ENCODE measurements at regions not wholly inside any gene's neighbourhood (a gene's known extent, or its start where the extent isn't known, plus 50 kb on each side); places are given as distances from the start of the nearest gene placed in this dataset.

DNA sequence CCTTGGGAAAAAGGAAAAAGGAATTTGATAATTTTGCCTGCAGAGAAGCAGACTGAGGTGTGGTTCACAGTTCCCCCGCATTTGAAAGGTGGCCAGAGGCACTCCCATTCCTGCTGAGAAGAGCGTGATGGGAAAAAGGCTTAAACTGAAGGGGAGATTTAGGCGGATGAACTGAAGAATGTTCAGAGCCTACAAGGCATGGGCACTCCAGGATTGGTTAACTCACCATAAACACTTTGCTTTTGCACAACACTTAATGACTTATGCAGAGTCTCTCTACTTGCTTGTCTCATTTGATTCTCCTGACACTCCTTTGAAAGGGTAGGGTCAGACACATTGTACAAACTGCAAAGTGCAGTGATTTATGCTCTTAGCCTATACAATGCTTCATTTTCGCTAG is 119.6 kb upstream of the RUNX1 start:
- DNase-seq: no peak
- Histone ChIP-seq H3K79me1 (ENCODE audit: insufficient read depth, low read depth, low read length, poor library complexity, severe bottlenecking) (no peaks in the 10 kb centered on the region), H3K27ac (ENCODE audit: insufficient read length, low read depth, low read length) (no peak overlapping the region), H3K9me3 (ENCODE audit: control insufficient read depth, low read depth, low read length) (no peaks in the 10 kb centered on the region), H3K56ac (ENCODE audit: insufficient read length, low read depth, low read length) (no peak overlapping the region), H3K4me1 (ENCODE audit: insufficient read depth, low read length) (no peaks in the 10 kb centered on the region), H3K23ac (ENCODE audit: insufficient read length, low read depth, low read length) (no peak overlapping the region), H3K18ac (ENCODE audit: insufficient read length, low read depth, low read length) (no peak overlapping the region), H3K79me2 (ENCODE audit: insufficient read depth, low read length) (no peaks in the 10 kb centered on the region), H3K27me3 (ENCODE audit: insufficient read depth, low read length) (no peaks in the 10 kb centered on the region), H4K5ac (ENCODE audit: insufficient read length, low read depth, low read length) (no peak overlapping the region), H3K4ac (ENCODE audit: low read depth, low read length) (no peak overlapping the region), H3K9ac (ENCODE audit: extremely low read depth, insufficient read length, low read length) (no peak overlapping the region), H4K8ac (replicated peaks; ENCODE audit: insufficient read length, low read depth, low read length) (no peak overlapping the region), H4K20me1 (ENCODE audit: control insufficient read depth, insufficient read depth, insufficient read length) (no peaks in the 10 kb centered on the region), H2BK12ac (ENCODE audit: insufficient read length, low read depth, low read length) (no peak overlapping the region), H2AK5ac (ENCODE audit: insufficient read length, low read length) (no peak overlapping the region), H2BK120ac (ENCODE audit: low read depth, low read length, poor library complexity, severe bottlenecking) (no peak overlapping the region), H3K14ac (ENCODE audit: insufficient read depth, low read length) (no peak overlapping the region), H3T11ph (ENCODE audit: low read length) (no peak overlapping the region), H2BK20ac (ENCODE audit: low read depth, low read length, poor library complexity, severe bottlenecking) (no peak overlapping the region), H4K91ac (ENCODE audit: insufficient read length, low read depth, low read length) (no peak overlapping the region), H3K4me2 (ENCODE audit: insufficient read depth, insufficient read length, low read length) (no peak overlapping the region), H2BK5ac (ENCODE audit: insufficient read length, low read length) (no peak overlapping the region), H2BK15ac (ENCODE audit: low read depth, low read length) (no peak overlapping the region), H2AFZ (ENCODE audit: low read length) (no peak overlapping the region), H3K23me2 (ENCODE audit: insufficient read length, low read depth, low read length, poor library complexity, severe bottlenecking) (no peaks in the 10 kb centered on the region)
- Mint-ChIP-seq H3K9me3 (peaks cover 5 to 6% of the 10 kb centered on the region in 2 experiments; a peak in 3 of 5 replicates), H3K27ac (peak overlapping the region in 1 of 3 experiments; percentile 24; a peak in 1 of 7 replicates), H3K36me3 (ENCODE audit: insufficient read depth in 1 of 3, low read depth in 3 of 3) (peaks cover 0 to 6% (median 0%) of the 10 kb centered on the region in 3 experiments; a peak in 2 of 7 replicates), H3K4me3 (no peak overlapping the region), H3K4me1 (peaks cover 13 to 14% of the 10 kb centered on the region in 2 experiments), H3K27me3 (ENCODE audit: low read depth) (peaks cover 2% of the 10 kb centered on the region; the same call in 1 of the 2 replicates)
- no CpG with 5 or more reads among the region's 4 CpGs for WGBS (ENCODE audit: extremely low coverage, insufficient read length, low lambda C conversion rate)
- TF ChIP-seq, protein P1, sequence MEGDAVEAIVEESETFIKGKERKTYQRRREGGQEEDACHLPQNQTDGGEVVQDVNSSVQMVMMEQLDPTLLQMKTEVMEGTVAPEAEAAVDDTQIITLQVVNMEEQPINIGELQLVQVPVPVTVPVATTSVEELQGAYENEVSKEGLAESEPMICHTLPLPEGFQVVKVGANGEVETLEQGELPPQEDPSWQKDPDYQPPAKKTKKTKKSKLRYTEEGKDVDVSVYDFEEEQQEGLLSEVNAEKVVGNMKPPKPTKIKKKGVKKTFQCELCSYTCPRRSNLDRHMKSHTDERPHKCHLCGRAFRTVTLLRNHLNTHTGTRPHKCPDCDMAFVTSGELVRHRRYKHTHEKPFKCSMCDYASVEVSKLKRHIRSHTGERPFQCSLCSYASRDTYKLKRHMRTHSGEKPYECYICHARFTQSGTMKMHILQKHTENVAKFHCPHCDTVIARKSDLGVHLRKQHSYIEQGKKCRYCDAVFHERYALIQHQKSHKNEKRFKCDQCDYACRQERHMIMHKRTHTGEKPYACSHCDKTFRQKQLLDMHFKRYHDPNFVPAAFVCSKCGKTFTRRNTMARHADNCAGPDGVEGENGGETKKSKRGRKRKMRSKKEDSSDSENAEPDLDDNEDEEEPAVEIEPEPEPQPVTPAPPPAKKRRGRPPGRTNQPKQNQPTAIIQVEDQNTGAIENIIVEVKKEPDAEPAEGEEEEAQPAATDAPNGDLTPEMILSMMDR (conservative IDR thresholded peaks at IDR 0.05): no peak

Data from H9 (cell line).